ENCODE measurements at regions not wholly inside any gene's neighbourhood (a gene's known extent, or its start where the extent isn't known, plus 50 kb on each side); places are given as distances from the start of the nearest gene placed in this dataset.

GRCh38 chr1:239744851-239745250 lies 346.8 kb upstream of the FMN2 start:
- Mint-ChIP-seq H3K27me3 (no peaks in the 10 kb centered on the region), H3K4me1 (peaks cover 7% of the 10 kb centered on the region), H3K36me3 (peaks cover 7% of the 10 kb centered on the region), H3K4me3 (no peak overlapping the region), H3K27ac (peak overlapping the region; percentile 36), H3K9me3 (peaks cover 5% of the 10 kb centered on the region)

GRCh38 chr1:239755107-239755912 lies 336.4 kb upstream of the FMN2 start:
- H3K4me1 Mint-ChIP-seq, result no peaks in the 10 kb centered on the region
- peaks cover 4% of the 10 kb centered on the region for H3K9me3 Mint-ChIP-seq
- H3K4me3 Mint-ChIP-seq, result no peak overlapping the region
- H3K36me3 Mint-ChIP-seq, result no peaks in the 10 kb centered on the region
- H3K27ac Mint-ChIP-seq, result no peak overlapping the region
- no peaks in the 10 kb centered on the region for H3K27me3 Mint-ChIP-seq

- no peak overlapping the region for H3K27ac Mint-ChIP-seq
- H3K36me3 Mint-ChIP-seq, result no peaks in the 10 kb centered on the region
- no peak overlapping the region for H3K4me3 Mint-ChIP-seq
- H3K9me3 Mint-ChIP-seq, result no peaks in the 10 kb centered on the region
- H3K4me1 Mint-ChIP-seq, result no peaks in the 10 kb centered on the region
- H3K27me3 Mint-ChIP-seq, result no peaks in the 10 kb centered on the region
Measured at GRCh38 chr1:239757716-239758115, 334.0 kb upstream of the FMN2 start.

DNA sequence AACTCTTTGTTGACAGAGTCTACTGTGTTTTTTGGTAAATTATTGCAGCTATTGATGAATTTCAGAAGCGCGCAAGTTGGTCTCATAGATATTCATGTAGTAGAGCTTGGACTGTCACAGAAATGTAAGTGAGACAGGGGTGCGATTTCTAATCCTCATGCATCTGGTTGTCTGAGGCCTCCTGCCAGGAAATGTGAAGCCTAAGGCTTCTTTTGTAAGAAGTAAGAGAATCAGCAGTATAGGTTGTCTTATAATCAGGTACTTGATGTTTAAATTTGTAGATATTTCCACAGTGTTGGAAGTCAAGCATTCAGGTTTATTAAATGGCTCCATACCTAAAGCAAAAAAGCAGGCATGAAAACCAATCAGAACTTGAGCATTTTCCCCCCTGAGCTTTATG lies 332.9 kb upstream of the FMN2 start:
- Mint-ChIP-seq H3K27me3 (no peaks in the 10 kb centered on the region), H3K9me3 (no peaks in the 10 kb centered on the region), H3K36me3 (no peaks in the 10 kb centered on the region), H3K4me3 (no peak overlapping the region), H3K4me1 (no peaks in the 10 kb centered on the region), H3K27ac (no peak overlapping the region)

- no peaks in the 10 kb centered on the region for H3K36me3 Mint-ChIP-seq
- H3K27ac Mint-ChIP-seq, result no peak overlapping the region
- H3K4me1 Mint-ChIP-seq, result no peaks in the 10 kb centered on the region
- no peak overlapping the region for H3K4me3 Mint-ChIP-seq
- no peaks in the 10 kb centered on the region for H3K27me3 Mint-ChIP-seq
- no peaks in the 10 kb centered on the region for H3K9me3 Mint-ChIP-seq
Measured at GRCh38 chr1:239761509-239761908, 330.2 kb upstream of the FMN2 start.

- Mint-ChIP-seq H3K4me1 (no peaks in the 10 kb centered on the region), H3K9me3 (no peaks in the 10 kb centered on the region), H3K27ac (no peak overlapping the region), H3K27me3 (no peaks in the 10 kb centered on the region), H3K36me3 (no peaks in the 10 kb centered on the region), H3K4me3 (no peak overlapping the region)
Measured at GRCh38 chr1:239763850-239764249, 327.8 kb upstream of the FMN2 start.

- Mint-ChIP-seq H3K9me3 (no peaks in the 10 kb centered on the region), H3K27me3 (no peaks in the 10 kb centered on the region), H3K4me1 (no peaks in the 10 kb centered on the region), H3K4me3 (no peak overlapping the region), H3K27ac (no peak overlapping the region), H3K36me3 (no peaks in the 10 kb centered on the region)
Measured at GRCh38 chr1:239764546-239764945, 327.1 kb upstream of the FMN2 start.

DNA sequence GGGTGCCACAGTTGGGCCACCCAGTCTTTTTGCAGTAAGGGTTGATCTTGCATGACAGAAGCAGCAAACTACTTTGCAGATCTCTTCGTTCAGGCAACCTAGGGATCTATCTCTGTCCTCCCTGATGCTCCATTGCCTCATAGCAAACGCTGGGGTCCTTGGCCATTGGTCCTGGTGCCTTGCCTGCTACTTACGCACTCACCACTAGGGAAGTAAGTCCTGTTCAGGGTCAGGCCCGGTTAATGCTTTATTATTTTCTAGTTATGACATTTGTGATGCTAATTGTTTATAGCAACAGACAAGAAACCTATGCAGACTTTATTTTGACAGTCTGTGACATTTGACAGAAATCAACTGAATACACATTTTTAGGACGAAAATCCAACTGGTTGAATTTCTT lies 326.5 kb upstream of the FMN2 start:
- H3K9me3 Mint-ChIP-seq, result no peaks in the 10 kb centered on the region
- no peaks in the 10 kb centered on the region for H3K36me3 Mint-ChIP-seq
- H3K4me3 Mint-ChIP-seq, result no peak overlapping the region
- H3K27ac Mint-ChIP-seq, result no peak overlapping the region
- H3K4me1 Mint-ChIP-seq, result no peaks in the 10 kb centered on the region
- H3K27me3 Mint-ChIP-seq, result no peaks in the 10 kb centered on the region

DNA sequence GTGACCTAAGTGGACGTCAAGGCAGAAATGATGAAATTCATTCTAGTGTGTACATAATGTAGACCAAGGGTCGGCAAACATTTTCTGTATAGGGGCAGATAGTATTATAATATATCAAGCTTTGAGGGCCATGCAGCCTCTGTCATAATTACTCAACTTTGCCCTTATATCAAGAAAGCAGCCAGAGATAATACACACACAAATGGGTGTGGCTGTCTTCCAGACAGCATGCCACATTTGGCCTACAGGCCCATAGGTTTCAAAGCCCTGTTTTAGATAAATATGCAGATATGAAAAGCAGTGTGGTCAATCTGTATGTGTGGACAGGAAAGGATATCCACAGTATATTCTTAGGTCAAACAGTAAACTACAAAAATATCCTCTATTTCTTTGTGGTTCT lies 320.1 kb upstream of the FMN2 start:
- H3K4me3 Mint-ChIP-seq, result no peak overlapping the region
- H3K4me1 Mint-ChIP-seq, result peaks cover 7% of the 10 kb centered on the region
- peaks cover 5% of the 10 kb centered on the region for H3K9me3 Mint-ChIP-seq
- H3K27ac Mint-ChIP-seq, result no peak overlapping the region
- H3K27me3 Mint-ChIP-seq, result no peaks in the 10 kb centered on the region
- peaks cover 3% of the 10 kb centered on the region for H3K36me3 Mint-ChIP-seq

GRCh38 chr1:239772446-239772845 lies 319.2 kb upstream of the FMN2 start:
- peaks cover 7% of the 10 kb centered on the region for H3K4me1 Mint-ChIP-seq
- H3K27ac Mint-ChIP-seq, result no peak overlapping the region
- H3K36me3 Mint-ChIP-seq, result peaks cover 3% of the 10 kb centered on the region
- H3K9me3 Mint-ChIP-seq, result peaks cover 6% of the 10 kb centered on the region
- H3K4me3 Mint-ChIP-seq, result no peak overlapping the region
- H3K27me3 Mint-ChIP-seq, result no peaks in the 10 kb centered on the region

GRCh38 chr1:239775466-239775865 lies 316.2 kb upstream of the FMN2 start:
- Mint-ChIP-seq H3K36me3 (peaks cover 3% of the 10 kb centered on the region), H3K9me3 (peaks cover 6% of the 10 kb centered on the region), H3K27ac (no peak overlapping the region), H3K27me3 (no peaks in the 10 kb centered on the region), H3K4me1 (peaks cover 7% of the 10 kb centered on the region), H3K4me3 (no peak overlapping the region)

DNA sequence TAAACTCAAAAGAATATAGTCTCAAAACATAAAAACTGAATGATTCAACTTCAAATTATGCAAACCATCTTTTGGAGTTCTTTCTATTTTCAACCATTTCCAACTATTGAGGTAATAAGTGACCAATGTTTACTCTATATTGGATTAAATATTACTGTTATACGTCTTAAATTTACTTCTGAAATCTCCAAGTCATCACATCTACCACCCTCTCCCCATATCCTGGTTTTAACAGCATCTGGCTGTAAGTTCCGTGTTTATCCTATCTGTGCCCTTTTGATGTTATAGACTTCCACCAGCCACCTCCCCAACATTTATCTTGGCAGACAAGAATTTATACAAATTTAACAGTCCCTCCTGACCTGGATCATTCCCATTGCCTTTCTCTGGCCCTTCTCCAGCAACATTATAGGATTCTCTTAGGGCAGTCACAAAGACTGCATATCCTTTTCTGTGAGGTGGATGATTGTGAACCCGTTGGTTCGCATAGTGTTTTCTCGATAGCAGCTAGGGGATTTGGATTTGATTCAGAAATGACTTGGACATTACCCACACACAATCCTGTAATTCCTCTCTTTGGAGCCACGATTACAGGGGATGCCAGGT lies 313.4 kb upstream of the FMN2 start:
- no peak overlapping the region for H3K4me3 Mint-ChIP-seq
- H3K27me3 Mint-ChIP-seq, result no peaks in the 10 kb centered on the region
- H3K9me3 Mint-ChIP-seq, result peaks cover 6% of the 10 kb centered on the region
- H3K4me1 Mint-ChIP-seq, result peaks cover 7% of the 10 kb centered on the region
- no peak overlapping the region for H3K27ac Mint-ChIP-seq
- H3K36me3 Mint-ChIP-seq, result peaks cover 5% of the 10 kb centered on the region

DNA sequence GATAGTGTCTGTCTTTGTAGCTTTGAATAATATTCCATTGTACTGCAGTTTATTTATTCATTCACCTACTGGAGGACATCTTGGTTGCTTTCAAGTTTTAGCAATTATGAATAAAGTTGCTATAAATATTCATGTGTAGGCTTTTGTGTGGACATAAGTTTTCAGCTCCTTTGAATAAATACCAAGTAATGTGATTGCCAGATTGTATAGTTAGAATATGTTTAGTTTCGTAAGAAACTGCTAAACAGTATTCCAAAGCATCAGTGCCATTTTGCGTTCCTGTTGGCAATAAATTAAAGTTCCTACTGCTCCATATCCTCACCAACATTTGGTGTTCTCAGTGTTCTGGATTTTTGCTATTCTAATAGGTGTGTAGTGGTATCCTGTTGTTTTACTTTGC lies 311.7 kb upstream of the FMN2 start:
- Mint-ChIP-seq H3K9me3 (peaks cover 6% of the 10 kb centered on the region), H3K4me3 (no peak overlapping the region), H3K27me3 (no peaks in the 10 kb centered on the region), H3K4me1 (no peaks in the 10 kb centered on the region), H3K27ac (no peak overlapping the region), H3K36me3 (peaks cover 5% of the 10 kb centered on the region)

DNA sequence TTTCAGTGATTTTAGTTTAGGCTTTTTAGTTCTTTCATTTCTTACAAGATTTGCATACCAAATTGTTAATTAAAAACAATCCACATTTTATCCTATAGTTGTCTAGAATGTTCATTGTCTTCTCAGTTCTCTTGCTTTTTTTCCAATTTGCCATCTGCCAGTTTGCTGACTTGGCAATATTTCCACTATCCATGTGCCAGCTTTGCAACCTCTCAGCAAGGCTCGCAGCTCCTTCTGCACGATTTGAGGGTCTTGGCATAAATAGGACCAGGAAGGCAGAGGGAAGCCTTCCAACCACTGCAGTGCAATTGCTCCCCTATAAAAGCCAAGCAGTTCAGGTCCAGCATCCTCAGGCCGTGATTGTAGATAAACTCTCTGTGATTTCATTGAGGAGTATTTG lies 306.8 kb upstream of the FMN2 start:
- no peaks in the 10 kb centered on the region for H3K9me3 Mint-ChIP-seq
- H3K36me3 Mint-ChIP-seq, result peaks cover 6% of the 10 kb centered on the region
- H3K27ac Mint-ChIP-seq, result no peak overlapping the region
- H3K27me3 Mint-ChIP-seq, result no peaks in the 10 kb centered on the region
- no peak overlapping the region for H3K4me3 Mint-ChIP-seq
- no peaks in the 10 kb centered on the region for H3K4me1 Mint-ChIP-seq

GRCh38 chr1:239785576-239785975 lies 306.1 kb upstream of the FMN2 start:
- Mint-ChIP-seq H3K27me3 (no peaks in the 10 kb centered on the region), H3K9me3 (no peaks in the 10 kb centered on the region), H3K4me1 (no peaks in the 10 kb centered on the region), H3K4me3 (no peak overlapping the region), H3K36me3 (peaks cover 9% of the 10 kb centered on the region), H3K27ac (no peak overlapping the region)

GRCh38 chr1:239786464-239786863 lies 305.2 kb upstream of the FMN2 start:
- Mint-ChIP-seq H3K4me3 (no peak overlapping the region), H3K27me3 (no peaks in the 10 kb centered on the region), H3K9me3 (no peaks in the 10 kb centered on the region), H3K4me1 (no peaks in the 10 kb centered on the region), H3K27ac (no peak overlapping the region), H3K36me3 (peaks cover 8% of the 10 kb centered on the region)

DNA sequence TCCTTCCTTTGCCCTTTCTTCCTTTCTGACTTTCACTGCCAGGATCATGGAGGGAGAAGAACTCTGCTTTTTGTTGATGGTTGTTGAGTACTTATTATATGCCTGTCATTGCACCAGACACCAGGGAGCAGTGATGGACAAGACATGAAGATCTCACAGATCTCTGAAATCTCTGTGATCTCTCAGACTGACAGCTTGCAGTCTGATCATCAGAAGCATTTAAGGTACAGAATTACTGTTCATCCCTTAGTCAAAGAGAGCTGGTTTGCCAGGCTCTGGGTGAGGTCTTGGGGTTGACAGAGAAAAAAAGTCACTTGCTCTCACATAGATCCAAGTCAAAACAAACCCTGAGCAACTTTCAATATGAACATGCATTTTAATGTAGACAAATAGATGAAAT lies 299.5 kb upstream of the FMN2 start:
- no peak overlapping the region for H3K4me3 Mint-ChIP-seq
- H3K27ac Mint-ChIP-seq, result no peak overlapping the region
- H3K4me1 Mint-ChIP-seq, result peaks cover 4% of the 10 kb centered on the region
- no peaks in the 10 kb centered on the region for H3K27me3 Mint-ChIP-seq
- H3K9me3 Mint-ChIP-seq, result no peaks in the 10 kb centered on the region
- H3K36me3 Mint-ChIP-seq, result peaks cover 6% of the 10 kb centered on the region

All from activated naive CD4-positive, alpha-beta T cell treated with anti-CD3 and anti-CD28 coated beads, Interleukin-2, amount 50 U/mL, for 24 hours (primary cell).